ENCODE measurements at regions not wholly inside any gene's neighbourhood (a gene's known extent, or its start where the extent isn't known, plus 50 kb on each side); places are given as distances from the start of the nearest gene placed in this dataset.
"Not testable (repeated sequence)": the region's sequence is repeated elsewhere in the genome, so short reads cannot be mapped to it uniquely, and the experiment has no call there.

DNA sequence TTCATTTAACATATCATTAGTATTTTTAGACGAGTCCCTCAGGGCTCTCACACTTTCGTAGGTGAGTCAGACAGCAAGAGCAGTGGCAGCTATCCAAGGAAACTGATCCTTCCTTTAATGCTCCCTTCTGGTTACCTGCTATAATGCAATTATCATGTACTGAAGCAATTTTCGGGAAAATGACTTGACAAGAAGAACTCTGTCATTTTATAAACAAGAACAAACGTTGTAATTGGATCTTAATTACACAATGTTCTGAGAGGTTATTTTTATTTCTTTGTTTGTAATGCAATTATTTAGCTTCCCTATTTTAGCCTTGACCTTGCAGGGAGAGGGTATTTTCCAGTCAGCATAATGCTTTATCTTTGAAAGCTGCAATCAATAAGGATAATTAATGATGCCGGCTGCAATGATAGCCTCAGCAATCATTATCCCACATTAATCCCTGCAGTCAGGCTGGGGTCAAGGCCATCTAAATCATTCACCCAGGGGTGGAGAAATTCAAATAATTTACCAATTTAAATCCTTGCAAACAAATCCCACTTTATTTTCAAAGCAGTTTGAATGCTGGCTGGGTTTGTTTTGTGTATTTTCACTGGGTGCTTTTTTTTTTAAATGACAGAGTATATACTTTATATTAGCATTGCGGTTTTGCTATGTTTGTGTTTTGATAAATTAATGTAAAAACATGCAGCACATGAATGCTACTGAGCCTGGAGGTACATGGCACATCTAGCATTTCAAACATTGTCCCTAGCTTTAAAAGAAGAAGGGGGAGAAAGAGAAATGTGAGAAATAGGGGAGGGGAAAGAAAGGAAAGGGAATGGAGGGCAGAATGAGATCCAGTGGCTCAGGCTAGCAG lies 249.9 kb downstream of the SHOX2 start:
- DNase-seq, result no peak

DNA sequence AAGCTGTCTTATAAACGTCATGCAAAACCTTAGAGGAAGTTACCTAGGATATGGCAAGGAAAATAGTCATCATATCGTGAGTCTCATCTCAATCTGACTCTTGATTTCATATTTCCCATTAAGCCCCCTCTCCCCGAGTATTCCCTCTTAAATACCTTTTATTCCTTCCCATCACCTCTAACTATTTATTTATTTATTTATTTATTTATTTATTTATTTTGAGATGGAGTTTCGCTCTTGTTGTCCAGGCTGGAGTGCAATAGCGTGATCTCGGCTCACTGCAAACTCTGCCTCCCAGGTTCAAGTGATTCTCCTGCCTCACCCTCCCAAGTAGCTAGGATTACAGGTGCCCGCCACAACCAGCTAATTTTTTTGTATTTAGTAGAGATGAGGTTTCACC lies 260.4 kb downstream of the SHOX2 start:
- DNase-seq, result not testable (repeated sequence)

DNA sequence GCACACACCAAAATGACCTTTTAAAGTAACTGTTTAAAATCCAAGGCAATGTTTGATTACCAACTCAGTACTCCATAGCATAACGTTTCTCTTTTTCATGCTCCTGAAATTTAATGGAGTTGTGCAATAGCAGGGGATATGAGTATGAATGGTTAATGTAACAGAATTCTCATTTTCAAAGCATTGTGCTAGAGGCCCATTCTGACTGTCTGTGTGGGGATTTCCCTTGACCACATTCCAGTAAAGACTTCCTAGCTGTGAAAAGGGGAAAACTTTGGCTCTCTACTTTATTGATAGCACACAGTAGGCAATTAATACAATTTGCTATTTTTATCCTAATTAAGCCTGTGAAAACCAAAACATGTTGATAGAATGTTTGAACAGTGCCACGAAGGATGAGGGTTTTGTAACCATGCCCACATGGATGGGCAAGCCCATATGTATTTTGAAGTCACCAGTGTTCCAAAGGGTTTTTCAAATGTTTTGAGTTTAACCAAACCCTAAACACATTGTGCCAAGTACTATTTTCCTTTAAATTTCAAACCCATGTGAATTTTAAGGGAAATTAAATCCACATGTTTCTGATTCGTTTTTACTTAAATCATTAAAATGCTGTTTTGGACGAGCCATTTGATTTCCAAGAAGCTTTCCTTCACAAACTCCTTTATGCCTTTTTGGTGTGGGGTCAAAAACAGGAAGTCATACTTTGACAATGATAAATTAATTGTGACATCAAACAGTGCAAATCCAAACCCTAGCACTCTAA lies 261.2 kb downstream of the SHOX2 start:
- DNase-seq, result no peak

DNA sequence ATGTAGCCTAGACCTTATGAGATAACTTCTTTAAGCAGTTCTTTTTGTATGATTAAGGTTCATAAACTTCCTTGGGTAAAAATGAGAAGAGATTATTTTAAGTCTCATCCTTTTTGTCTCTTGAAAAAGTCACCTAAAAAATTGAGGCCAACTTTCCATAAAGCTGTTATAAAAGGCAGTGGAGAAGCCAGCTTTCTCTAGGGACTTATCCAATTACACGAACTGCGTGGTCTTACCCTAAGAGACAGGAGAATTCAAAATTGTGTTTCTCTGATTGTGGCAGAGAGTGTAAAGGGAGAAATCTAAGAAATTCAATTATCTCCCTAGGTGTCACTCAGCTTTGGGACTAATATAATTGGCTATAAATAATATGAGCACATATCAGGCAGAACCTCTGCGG lies 262.0 kb downstream of the SHOX2 start:
- no peak for DNase-seq

DNA sequence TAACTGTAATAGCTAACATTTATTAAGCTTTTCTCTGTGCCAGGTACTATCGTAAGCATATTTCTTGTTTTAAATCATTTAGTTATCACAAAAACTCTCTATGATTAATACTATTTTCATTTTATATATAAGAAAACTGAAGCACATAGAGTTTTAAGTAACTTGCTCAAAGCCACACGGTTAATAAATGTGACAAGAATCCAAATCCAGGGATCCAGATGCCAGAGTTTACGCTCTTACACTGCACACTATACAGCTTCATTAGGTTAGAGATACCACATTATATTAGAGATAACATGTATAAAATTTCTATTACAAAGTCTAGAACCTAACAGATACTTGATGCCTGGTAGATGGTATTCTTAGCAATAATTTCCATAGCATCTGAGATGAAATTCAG lies 265.2 kb downstream of the SHOX2 start:
- DNase-seq, result no peak

DNA sequence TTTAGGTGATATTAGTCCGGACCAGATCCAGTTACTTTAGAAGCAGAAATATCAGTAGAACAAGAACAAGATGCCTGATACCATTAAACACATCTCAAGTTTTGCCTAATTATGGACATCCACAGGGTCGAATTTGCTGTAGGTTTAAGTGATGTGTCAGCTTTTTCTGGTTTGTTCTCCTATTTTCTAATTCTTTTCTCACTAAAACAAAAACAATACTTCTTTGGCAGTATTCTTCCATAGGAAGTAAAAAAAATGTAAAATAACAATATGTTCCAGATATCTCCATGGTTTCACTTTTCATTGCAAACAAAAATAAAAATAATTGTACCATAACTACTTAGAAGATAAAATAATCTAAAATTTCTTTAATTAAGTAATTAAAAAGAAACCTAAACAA lies 265.7 kb downstream of the SHOX2 start:
- DNase-seq, result no peak

DNA sequence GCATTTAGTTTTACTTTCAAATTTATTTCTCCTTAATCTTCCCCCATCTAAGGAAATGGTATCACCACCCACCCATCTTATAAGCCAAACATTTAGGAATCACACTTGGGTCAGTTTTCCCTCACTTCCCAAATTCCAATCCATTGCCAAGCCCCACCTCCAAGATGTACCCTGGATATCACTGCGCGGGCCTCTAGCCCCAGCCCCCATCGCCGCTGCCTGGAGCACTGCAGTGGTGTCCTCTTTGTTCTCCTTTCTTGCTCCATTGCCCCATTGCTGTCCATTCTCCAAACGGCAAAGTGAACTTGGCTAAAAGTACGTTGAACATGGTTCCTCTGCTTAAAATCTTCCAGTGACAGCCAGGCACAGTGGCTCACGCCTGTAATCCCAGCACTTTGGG lies 267.8 kb downstream of the SHOX2 start:
- no peak for DNase-seq

DNA sequence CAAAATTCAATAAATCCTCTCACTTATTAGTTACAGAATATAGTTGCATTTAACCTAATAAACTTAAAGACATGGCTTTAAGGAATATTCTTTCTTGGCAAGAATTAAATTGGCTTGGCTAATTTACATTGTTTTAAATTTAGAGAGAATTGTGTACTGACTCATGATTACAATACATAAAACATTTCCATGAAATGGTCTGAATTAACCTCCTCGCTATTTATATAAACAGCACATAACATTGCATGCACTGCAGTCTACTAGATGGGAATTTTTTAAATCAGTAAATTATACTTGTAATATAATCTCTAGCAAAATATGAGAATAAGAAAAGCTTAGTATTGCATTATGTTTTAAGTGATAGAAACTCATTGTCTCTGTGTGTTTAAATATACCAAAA lies 268.9 kb downstream of the SHOX2 start:
- no peak for DNase-seq

DNA sequence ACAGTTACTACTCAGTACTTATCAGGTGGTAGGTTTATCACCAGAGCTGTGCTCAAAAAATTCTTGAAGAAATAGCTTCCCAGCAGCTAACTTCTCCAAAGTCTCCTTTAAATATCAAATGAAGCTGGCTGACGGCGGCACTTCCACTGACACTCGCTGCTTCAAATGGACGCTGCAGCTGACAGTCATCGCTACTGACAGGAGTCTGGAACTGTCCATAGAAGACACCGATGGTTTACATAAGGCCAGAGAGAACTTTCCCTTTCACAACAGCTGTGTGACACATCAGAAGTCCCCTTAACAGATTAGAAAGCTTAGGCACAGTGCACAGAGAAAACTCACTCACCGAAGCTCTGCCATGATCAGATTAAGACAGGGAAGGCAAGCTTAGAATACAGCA lies 270.2 kb downstream of the SHOX2 start:
- no peak for DNase-seq

DNA sequence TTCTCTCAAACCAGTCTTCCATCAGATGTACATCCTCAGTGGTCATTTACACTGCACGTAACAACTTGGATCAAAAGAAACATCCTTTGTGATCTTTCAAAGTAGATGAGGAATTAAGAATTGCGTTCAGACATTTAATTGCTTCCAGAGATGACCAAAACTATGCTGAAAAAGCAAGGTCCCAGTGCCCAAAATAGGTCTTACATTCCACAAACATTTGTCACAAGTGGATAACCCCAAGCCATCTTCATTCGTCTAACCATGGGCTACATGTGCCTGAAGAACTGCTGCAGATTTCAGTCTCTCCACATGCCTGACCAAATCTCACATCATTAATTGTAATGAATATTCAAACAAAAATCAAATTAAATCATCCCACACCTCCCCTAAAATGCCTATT lies 273.6 kb downstream of the SHOX2 start:
- no peak for DNase-seq

DNA sequence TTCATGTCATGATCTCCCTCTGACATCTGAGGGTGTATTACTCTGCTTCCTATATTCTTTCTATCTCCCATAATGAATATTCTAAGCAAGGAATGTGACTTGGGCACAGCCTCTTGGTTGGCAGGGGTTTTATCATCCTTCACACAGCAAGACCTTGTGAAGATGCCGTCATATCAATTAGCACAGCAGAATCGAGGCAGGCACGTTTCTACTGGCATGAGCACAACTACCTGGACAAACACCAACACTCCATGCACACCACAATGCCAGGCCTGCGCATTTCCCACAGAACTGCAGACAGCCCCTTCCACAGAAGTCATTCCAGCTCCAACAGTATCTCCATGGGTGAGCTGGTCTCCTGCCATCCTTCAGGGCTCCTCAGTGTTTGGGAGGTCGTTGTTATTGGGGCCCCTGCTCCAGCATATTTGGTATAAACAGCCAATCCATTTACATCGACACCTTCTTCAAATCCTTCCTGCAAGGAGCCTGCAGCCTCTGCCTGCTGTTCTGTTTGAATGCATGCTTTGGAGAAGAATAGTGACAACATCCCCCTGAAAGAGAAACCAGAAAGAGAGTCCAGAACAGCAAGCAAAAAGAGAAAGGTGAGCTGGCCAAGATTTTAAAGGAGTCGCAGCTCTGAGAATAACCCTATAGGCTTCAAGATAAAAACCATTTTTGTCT lies 275.5 kb downstream of the SHOX2 start:
- no peak for DNase-seq

DNA sequence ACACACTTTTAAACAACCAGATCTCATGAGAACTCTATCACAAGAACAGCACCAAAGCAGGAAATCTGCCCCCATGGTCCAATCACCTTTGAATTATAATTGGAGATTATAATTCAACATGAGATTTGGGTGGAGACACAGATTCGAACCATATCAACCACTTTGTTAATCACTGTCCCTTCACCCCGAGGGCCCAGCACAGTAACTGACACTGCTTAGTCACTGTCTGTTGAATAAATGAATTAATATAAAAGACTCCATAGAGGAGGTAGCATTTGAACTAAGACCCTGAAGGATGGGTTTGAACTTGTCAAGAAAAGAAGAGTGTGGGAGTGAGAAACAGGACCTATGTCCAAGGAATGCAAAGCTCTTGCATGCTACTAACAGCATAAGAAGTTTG lies 276.4 kb downstream of the SHOX2 start:
- DNase-seq, result no peak

DNA sequence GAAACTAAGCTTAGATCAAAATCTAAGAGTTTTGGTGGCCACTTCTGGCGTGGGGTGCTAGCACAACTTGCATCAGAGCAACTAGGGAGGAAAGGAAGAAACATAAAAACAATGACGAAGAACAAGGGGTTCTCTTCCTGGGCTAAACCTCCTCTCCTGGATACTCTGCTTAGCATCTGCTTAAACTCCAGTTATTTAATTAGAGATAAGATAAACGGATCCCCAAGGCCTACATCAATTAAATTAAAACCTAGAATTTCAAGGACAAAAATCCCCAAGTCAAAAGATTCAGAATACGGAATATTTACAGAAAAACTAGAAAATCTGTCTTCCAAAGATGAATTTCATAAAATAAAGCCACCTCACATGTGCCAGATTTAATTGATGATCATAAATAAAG lies 281.9 kb downstream of the SHOX2 start:
- no peak for DNase-seq

DNA sequence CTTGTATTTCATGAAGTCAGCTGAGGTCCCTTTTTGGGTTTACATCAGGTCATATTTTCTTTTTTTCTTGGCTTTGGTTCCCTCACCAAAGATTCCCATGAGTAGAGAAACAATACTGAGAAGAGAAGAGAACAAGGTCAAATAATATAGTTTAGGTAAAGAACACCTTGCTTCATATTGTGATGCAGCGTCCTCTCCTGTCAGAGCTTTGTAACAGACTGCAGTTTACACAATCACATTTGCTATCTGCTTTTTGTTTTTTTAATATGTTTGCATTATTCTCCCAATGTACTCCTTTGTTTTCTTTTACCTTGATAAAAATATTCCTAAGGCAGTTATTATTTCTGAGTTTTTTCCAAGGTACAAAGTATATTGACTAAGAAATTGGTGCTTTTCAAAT lies 283.2 kb downstream of the SHOX2 start:
- DNase-seq, result no peak

DNA sequence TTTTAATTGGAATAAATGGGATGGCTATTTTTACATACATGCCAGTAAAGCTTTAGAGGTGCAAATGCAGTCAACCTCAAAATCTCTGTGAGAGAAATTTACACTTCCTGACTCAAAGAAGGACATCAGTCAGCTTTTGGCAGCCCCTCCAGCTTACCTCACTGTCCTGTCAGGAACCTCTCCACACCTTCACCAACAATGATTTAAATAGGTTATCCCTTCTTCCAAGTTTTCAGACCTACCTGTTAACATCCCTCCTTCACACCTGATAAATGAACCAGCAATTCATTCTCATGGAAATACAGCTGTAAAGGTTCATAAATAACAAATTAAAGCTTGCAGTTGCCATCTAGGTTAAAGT lies 286.1 kb downstream of the SHOX2 start:
- DNase-seq, result no peak

DNA sequence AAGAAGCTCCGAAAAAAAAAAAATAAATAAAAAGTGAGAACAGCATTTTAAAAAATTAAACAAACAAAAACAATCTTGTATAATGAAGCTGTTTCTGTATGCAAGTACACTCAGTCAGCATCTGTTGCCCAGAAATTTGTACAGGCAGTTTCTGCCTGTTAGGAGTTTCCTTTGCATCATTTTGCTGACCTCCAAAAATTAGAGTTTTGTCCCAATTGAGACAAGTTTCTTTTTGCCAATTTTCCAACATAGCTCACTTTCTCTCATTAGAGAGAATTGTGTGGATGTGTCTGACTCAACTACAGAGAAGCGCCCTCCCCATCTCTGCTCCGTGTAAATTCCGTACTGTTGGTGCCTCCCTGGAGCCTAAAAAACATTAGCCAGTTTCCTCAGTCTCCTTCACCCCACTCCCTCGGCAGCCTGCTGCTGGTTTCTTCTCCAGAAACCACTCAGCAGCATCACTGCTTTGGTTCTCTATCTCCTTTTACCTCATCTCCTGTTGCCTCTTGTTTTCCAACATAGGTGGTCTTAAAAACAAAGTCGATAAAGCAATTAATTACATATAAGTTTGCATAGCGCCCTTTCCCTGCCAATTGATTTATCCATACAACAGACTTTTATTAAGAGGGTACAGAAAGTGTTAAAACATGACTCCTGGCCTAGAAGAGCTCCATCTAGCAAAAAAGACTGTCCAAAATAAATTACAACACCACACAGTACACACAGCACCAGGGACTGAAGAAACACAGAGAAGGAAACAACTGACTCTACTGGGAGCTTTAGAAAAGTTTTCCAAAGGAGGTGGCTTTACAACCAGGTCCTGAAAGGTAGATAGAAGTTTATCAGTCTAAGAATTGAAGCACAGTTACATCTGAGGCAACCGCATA lies 286.7 kb downstream of the SHOX2 start:
- no peak for DNase-seq

DNA sequence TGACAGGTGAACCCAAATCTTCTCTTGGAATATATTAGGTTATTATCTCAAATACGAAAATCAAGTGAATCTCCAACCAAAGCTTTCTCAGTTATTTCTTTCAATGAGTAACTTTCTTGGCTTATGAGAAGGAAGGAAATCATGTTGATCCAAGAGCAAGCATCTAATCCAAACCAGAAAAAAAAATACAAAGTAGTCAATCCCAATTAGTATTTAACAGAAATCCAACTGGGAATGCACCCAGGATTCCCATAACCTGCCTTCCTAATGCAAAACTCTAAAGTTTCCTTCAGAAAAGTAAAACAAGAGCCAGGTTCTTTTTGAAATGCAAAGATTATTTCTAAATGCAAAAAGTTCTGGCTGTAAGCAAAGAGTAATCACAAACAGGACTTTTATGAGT lies 289.3 kb downstream of the SHOX2 start:
- DNase-seq, result no peak

DNA sequence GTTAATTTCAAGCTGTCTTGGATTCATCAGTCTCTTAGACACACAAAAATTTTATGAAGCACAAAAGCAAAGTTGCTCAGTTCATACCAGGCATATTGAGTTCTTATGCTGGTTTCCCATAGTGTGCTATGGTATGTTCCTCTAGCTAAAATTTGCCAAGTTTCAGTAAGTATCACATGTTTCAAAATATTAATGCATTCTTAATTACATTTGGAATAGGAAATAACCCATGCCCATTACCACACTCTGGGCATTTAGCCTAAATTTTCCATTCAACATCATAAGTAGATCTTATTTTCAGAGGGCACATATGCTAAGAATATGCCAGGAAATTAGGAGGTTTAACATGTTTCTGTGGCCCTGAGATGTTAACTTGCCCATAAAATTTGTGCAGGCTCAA lies 289.9 kb downstream of the SHOX2 start:
- DNase-seq, result no peak

DNA sequence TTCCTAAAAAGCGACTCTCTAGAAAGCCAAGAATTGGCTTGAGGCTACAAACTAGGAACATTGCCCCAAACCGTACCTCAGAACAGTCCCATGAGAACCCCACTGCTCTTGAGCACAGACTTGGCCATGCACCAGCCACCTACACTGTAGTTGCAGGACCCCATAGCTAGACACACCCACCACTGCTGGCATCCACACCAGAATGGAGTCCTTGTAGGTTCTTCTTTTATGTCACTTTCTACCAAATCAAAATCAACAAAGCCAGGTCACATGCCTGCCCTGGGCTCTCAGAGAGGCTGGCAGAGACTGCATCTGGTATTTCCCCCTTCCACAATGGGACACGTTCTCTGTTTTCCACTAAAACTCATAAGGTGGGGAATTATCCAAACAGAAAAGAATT lies 290.5 kb downstream of the SHOX2 start:
- no peak for DNase-seq

DNA sequence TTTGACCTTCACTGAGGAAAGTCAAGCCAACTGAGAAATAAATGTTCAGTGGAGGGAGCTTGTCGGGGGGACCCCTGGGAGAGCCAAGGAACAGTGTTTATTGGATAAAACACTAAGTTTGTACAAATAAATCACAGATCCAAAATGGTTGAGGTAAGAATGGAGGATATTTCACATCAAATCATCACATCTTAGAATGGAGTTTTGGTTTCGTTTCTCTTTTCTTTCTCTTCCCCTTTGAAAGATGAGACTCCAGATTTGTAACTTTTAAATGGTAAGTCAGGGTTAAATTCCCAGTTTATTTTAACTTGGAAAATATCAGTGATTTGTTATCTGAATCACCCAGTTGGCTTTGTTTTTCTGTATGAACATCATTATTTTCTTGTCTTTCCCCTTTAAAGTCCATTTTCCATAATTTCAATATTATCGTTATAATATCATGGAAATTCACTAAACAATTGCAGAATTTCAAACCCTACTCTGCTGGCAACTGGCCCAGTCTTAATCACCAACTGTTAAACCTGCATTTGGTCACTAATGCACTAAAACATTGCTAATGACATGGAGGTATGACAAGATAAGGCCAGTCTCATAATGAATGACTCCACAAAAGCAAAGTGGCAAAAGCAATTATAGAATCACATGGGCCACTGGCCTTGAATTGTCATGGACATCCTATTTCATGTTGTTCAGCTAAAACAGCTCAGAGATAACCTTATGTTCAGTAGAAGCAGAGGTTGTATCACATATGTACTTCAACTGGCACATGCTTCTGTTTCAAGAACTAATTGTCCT lies 295.1 kb downstream of the SHOX2 start:
- DNase-seq, result no peak

DNA sequence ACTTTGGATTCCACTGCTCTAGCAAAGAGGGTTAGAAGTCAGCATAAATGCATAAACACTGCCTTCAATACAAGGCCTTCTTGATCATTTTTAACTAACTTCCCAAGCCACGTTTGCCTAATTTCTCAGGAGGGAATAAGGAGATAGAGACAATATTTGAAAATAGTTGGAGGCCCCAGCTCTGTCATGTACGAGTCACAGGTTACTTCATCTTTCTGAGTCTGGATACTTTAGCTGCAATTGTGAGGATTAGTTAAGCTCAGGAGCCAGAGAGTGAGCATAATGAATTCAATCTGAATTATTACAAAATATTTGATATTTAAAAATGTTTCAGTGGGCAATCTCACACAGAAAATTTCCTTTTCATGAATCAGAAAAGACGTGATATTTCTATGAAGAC lies 298.9 kb downstream of the SHOX2 start:
- DNase-seq, result no peak

DNA sequence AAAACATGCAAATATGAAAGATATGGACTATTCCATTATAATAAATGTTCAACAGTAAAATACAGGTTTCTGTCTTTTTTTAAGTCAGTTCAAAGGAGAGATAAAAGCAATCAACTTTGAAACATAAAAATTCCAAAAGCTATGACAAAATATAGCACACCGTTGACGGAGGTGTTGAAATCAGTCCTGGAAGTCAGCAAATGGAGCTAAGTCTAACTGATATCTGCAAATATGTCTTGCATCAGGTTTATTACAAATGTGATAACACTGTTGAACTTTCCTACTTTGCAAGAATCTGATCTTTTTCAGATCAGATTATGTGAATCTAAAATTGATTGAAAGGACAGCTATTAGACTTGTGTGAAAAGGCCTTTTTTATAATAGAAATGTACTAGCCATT lies 300.7 kb downstream of the SHOX2 start:
- no peak for DNase-seq

Measured in central memory CD4-positive, alpha-beta T cell (primary cell).